Breast epithelium (tissue), 4 donors: ENCODE measurements at regions not wholly inside any gene's neighbourhood (a gene's known extent, or its start where the extent isn't known, plus 50 kb on each side); places are given as distances from the start of the nearest gene placed in this dataset.

ENCODE experiments used
- DNase-seq, 2 donors: peaks; one replicate each; pipeline ENCODE4 v3.0.0-alpha.2; 2019; ENCODE audit warnings: low spot score in 2 of 2
- H3K27ac ChIP-seq, 2 donors: fragments of 200-600 bp; sonication (generic) in 1 of 2; one replicate each; pipeline ENCODE4 v1.5.1; 2016 to 2019; ENCODE audit warnings: mild to moderate bottlenecking in 1 of 2
- H3K27me3 ChIP-seq, 2 donors: fragments of 200-600 bp; sonication (generic) in 1 of 2; one replicate each; pipeline versions ENCODE4 v1.5.1 to v1.6.0; 2017 to 2019; ENCODE audit warnings: control low read depth in 1 of 2, mild to moderate bottlenecking in 1 of 2
- H3K36me3 ChIP-seq: fragments of 200-600 bp; one replicate; pipeline ENCODE4 v1.5.1; 2019
- H3K4me1 ChIP-seq, 2 donors: fragments of 200-600 bp; sonication (generic); one replicate each; pipeline ENCODE4 v1.5.1; 2016 to 2019; ENCODE audit warnings: control low read depth in 1 of 2
- H3K4me3 ChIP-seq, 3 donors: fragments of 200-600 bp; sonication (generic); 1 replicate in 2 of 3; 2 replicates in 1 of 3; pipeline ENCODE4 v1.5.1; 2016 to 2019; ENCODE audit warnings: mild to moderate bottlenecking in 3 of 3, moderate library complexity in 2 of 3
- H3K9me3 ChIP-seq, 2 donors: fragments of 200-600 bp; sonication (generic) in 1 of 2; one replicate each; pipeline ENCODE4 v1.5.1; 2016 to 2019; ENCODE audit warnings: control low read depth in 1 of 2
- CTCF ChIP-seq, 3 donors: fragments of 450-650 bp; IDR thresholded peaks; one replicate each; pipeline ENCODE4 v1.5.1; 2016 to 2017; ENCODE audit warnings: antibody characterized with exemption in 3 of 3, mild to moderate bottlenecking in 3 of 3, moderate library complexity in 3 of 3
- POLR2A ChIP-seq: fragments of 450-650 bp; IDR thresholded peaks from one replicate; pipeline ENCODE4 v1.6.1; 2016; ENCODE audit warnings: antibody characterized with exemption, mild to moderate bottlenecking, moderate library complexity
- POLR2AphosphoS5 ChIP-seq, 3 donors: sonication (generic); formaldehyde crosslinking; IDR thresholded peaks; one replicate each; pipeline ENCODE4 v1.6.1; 2017; ENCODE audit warnings: antibody characterized with exemption in 3 of 3
- intact Hi-C: fragments of 100-400 bp; cut with DNase I; formaldehyde crosslinking; loops from one replicate; pipeline ENCODE4 v1.15.1; 2023; ENCODE audit warnings: low total_unique reads

GRCh38 chr7:68663392-68663791, 934.9 kb upstream of the AUTS2 start:
- intact Hi-C loops = no loop called here
- Histone ChIP-seq H3K4me1 (no peaks in the 10 kb centered on the region), H3K27me3 (no peaks in the 10 kb centered on the region), H3K36me3 (no peaks in the 10 kb centered on the region), H3K27ac (no peak overlapping the region), H3K4me3 (no peak overlapping the region), H3K9me3 (no peaks in the 10 kb centered on the region)
- TF ChIP-seq CTCF (IDR thresholded peaks at IDR 0.05) = no peak
- no peak for TF ChIP-seq POLR2AphosphoS5 (IDR thresholded peaks at IDR 0.05)
- no peak for TF ChIP-seq POLR2A
- no peak for DNase-seq

GRCh38 chr7:68671046-68671445, 927.2 kb upstream of the AUTS2 start:
- no peak for DNase-seq
- Histone ChIP-seq H3K27me3 (no peaks in the 10 kb centered on the region), H3K4me1 (no peaks in the 10 kb centered on the region), H3K36me3 (no peaks in the 10 kb centered on the region), H3K4me3 (no peak overlapping the region), H3K27ac (no peak overlapping the region), H3K9me3 (peaks cover 0 to 5% of the 10 kb centered on the region in 2 donors)
- TF ChIP-seq POLR2AphosphoS5 (IDR thresholded peaks at IDR 0.05) = no peak
- no peak for TF ChIP-seq POLR2A
- TF ChIP-seq CTCF (IDR thresholded peaks at IDR 0.05) = no peak
- intact Hi-C loops = no loop called here

- H3K36me3 ChIP-seq = no peaks in the 10 kb centered on the region
- intact Hi-C loops = no loop called here
- no peak for TF ChIP-seq CTCF (IDR thresholded peaks at IDR 0.05)
- TF ChIP-seq POLR2A = no peak
- no peak for TF ChIP-seq POLR2AphosphoS5 (IDR thresholded peaks at IDR 0.05)
- no peaks in the 10 kb centered on the region for H3K27me3 ChIP-seq
- peaks cover 0 to 5% of the 10 kb centered on the region in 2 donors for H3K9me3 ChIP-seq
- no peak for DNase-seq
- no peaks in the 10 kb centered on the region for H3K4me1 ChIP-seq
- no peak overlapping the region for H3K4me3 ChIP-seq
- no peak overlapping the region for H3K27ac ChIP-seq
Measured at GRCh38 chr7:68671671-68672070, 926.6 kb upstream of the AUTS2 start.

- Histone ChIP-seq H3K27ac (no peak overlapping the region), H3K27me3 (no peaks in the 10 kb centered on the region), H3K4me3 (no peak overlapping the region), H3K9me3 (peaks cover 0 to 5% of the 10 kb centered on the region in 2 donors), H3K4me1 (no peaks in the 10 kb centered on the region), H3K36me3 (no peaks in the 10 kb centered on the region)
- TF ChIP-seq CTCF (IDR thresholded peaks at IDR 0.05) = no peak
- TF ChIP-seq POLR2AphosphoS5 (IDR thresholded peaks at IDR 0.05) = no peak
- no peak for TF ChIP-seq POLR2A
- no peak for DNase-seq
- intact Hi-C loops = no loop called here
Measured at GRCh38 chr7:68674826-68675225, 923.4 kb upstream of the AUTS2 start.

GRCh38 chr7:68676813-68677535, 921.3 kb upstream of the AUTS2 start:
- intact Hi-C loops = no loop called here
- no peak for TF ChIP-seq CTCF (IDR thresholded peaks at IDR 0.05)
- TF ChIP-seq POLR2A = no peak
- TF ChIP-seq POLR2AphosphoS5 (IDR thresholded peaks at IDR 0.05) = no peak

More at GRCh38 chr7:68676813-68677535, 921.3 kb upstream of the AUTS2 start:
- no peak for DNase-seq
- no peak overlapping the region for H3K4me3 ChIP-seq
- no peaks in the 10 kb centered on the region for H3K27me3 ChIP-seq
- no peak overlapping the region for H3K27ac ChIP-seq
- no peaks in the 10 kb centered on the region for H3K4me1 ChIP-seq
- no peaks in the 10 kb centered on the region for H3K36me3 ChIP-seq
- H3K9me3 ChIP-seq = peaks cover 0 to 5% of the 10 kb centered on the region in 2 donors
